ENCODE measurements at regions not wholly inside any gene's neighbourhood (a gene's known extent, or its start where the extent isn't known, plus 50 kb on each side); places are given as distances from the start of the nearest gene placed in this dataset.

DNA sequence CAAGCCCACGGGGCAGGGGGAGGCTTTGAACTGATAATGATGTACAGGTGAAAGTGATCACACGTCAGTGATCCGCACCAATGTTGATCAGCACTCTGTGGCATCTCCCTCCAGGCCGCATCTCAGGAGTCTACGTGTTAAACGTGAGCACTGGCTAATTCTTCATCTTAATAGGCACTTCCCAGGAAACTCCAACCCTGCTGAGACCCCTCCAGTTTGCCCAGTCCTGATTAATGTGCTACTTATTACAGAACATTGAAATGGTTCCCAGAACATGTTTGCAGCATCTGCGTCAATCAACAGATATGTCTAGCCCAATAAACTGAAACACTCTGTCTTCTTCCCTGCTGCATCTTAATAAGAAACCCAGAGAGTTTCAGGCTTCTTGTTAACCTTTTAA is 298.4 kb downstream of the DEPDC1B start:
- TF ChIP-seq, protein P1, sequence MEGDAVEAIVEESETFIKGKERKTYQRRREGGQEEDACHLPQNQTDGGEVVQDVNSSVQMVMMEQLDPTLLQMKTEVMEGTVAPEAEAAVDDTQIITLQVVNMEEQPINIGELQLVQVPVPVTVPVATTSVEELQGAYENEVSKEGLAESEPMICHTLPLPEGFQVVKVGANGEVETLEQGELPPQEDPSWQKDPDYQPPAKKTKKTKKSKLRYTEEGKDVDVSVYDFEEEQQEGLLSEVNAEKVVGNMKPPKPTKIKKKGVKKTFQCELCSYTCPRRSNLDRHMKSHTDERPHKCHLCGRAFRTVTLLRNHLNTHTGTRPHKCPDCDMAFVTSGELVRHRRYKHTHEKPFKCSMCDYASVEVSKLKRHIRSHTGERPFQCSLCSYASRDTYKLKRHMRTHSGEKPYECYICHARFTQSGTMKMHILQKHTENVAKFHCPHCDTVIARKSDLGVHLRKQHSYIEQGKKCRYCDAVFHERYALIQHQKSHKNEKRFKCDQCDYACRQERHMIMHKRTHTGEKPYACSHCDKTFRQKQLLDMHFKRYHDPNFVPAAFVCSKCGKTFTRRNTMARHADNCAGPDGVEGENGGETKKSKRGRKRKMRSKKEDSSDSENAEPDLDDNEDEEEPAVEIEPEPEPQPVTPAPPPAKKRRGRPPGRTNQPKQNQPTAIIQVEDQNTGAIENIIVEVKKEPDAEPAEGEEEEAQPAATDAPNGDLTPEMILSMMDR (IDR thresholded peaks at IDR 0.05) = no peak
- no peak for TF ChIP-seq POLR2A (IDR thresholded peaks at IDR 0.05)
- no peak for TF ChIP-seq EP300 (IDR thresholded peaks at IDR 0.05)
